ENCODE measurements at regions not wholly inside any gene's neighbourhood (a gene's known extent, or its start where the extent isn't known, plus 50 kb on each side); places are given as distances from the start of the nearest gene placed in this dataset.

DNA sequence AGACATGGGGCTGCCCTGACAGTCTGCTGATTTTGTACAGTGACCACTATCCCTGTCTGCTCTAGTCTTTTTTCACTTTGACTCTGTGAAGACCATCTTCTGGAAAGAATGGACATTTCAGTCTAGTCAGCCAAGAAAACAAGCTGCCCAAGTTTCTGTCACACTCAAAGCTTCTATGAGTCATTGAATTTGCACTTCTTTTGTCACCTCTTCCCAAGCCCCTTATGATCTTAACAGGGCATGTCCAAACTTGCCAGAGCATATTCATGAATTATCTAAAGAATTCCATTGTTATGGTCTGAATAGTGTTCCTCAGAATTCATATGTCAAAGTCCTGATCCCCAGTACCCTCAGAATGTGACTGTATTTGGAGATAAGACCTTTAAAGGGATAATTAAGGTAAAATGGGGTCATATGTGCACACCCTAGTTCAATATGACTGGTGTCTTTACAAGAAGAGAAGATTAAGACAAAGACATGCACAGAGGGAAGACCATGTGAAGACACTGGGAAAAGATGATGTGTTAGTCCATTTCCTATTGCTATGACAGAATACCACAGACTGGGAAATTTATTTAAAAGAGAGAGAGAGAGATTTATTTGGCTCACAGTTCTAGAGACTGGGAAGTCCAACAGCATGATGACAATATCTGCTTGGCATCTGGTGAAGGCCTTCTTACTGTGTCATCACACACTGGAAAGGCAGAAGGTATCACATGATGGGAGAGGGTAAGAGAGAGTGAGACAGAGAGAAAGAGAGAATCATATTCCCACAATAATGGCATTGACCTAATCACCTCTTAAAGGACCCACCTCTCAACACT is 242.6 kb downstream of the BTG1 start:
- H3K9me3 Mint-ChIP-seq, result peaks cover 7 to 43% (median 9%) of the 10 kb centered on the region in 3 donors
- no peak for DNase-seq
- Histone ChIP-seq H3K9me3 (no peaks in the 10 kb centered on the region), H3K4me3 (ENCODE audit: control insufficient read depth in 1 of 2, extremely low read depth in 1 of 2, low read length in 1 of 2) (no peak overlapping the region), H3K27ac (ENCODE audit: low read length) (no peak overlapping the region), H3K36me3 (ENCODE audit: control insufficient read depth in 2 of 2, extremely low read depth in 1 of 2, insufficient read depth in 1 of 2, low read length in 1 of 2) (no peaks in the 10 kb centered on the region), H3K27me3 (replicated peaks in 1 of 2; ENCODE audit: control insufficient read depth in 2 of 2, extremely low read depth in 1 of 2, insufficient read depth in 2 of 2, low read length in 1 of 2) (no peaks in the 10 kb centered on the region), H3K4me1 (ENCODE audit: control insufficient read depth in 1 of 2, extremely low read depth in 1 of 2, insufficient read depth in 2 of 2, low read length in 2 of 2) (no peaks in the 10 kb centered on the region)
- ATAC-seq (replicated peaks in 1 of 4), result no peak
- H3K4me1 Mint-ChIP-seq, result peaks cover 13 to 39% (median 32%) of the 10 kb centered on the region in 3 donors
- ChIA-PET CTCF (no interaction called here), POLR2A (interaction anchor here in 1 of 2 donors (0.5 kb wide), 1 partner anchor 606 kb away, joined by 3 read pairs; no protein-coding TSS in a partner anchor)
- H3K27ac Mint-ChIP-seq, result no peak overlapping the region
- peaks cover 9% of the 10 kb centered on the region for H3K36me3 Mint-ChIP-seq
- no peak overlapping the region for H3K4me3 Mint-ChIP-seq
- no peaks in the 10 kb centered on the region for H3K27me3 Mint-ChIP-seq

DNA sequence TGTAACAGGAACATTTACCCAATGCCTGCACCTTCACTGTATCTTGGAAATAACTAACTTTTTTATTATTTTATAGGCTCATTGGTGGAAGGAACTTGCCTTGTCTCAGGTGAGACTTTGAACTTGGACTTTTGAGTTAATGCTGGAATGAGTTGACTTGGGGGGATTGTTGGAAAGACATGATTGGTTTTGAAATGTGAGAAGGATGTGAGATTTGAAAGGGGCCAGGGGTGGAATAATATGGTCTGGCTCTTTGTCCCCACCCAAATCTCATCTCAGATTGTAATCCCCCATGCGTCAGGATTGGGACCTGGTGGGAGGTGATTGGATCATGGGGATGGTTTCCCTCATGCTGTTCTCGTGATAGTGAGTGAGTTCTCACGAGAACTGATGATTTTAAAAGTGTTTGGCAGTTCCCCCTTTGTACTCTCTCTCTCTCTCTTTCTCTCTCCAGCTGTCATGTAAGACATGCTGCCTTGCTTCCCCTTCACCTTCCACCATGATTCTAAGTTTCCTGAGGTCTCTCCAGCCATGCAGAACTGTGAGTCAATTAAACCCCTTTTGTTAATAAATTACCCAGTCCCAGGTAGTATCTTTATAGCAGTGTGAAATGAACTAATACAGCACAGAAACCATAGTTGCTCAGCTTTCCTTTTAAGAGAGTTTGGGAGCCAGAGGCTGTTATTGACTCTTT is 244.1 kb downstream of the BTG1 start:
- no peaks in the 10 kb centered on the region for H3K36me3 ChIP-seq (ENCODE audit: control insufficient read depth in 2 of 2, extremely low read depth in 1 of 2, insufficient read depth in 1 of 2, low read length in 1 of 2)
- Mint-ChIP-seq H3K36me3 (peaks cover 9% of the 10 kb centered on the region), H3K27ac (no peak overlapping the region), H3K9me3 (peaks cover 11 to 40% (median 15%) of the 10 kb centered on the region in 3 donors), H3K4me3 (no peak overlapping the region), H3K27me3 (no peaks in the 10 kb centered on the region), H3K4me1 (peaks cover 13 to 38% (median 29%) of the 10 kb centered on the region in 3 donors)
- H3K4me3 ChIP-seq (ENCODE audit: control insufficient read depth in 1 of 2, extremely low read depth in 1 of 2, low read length in 1 of 2), result no peak overlapping the region
- no peaks in the 10 kb centered on the region for H3K9me3 ChIP-seq
- DNase-seq (no peak), ATAC-seq (replicated peaks in 1 of 4) (no peak)
- CTCF ChIA-PET, result no interaction called here
- H3K4me1 ChIP-seq (ENCODE audit: control insufficient read depth in 1 of 2, extremely low read depth in 1 of 2, insufficient read depth in 2 of 2, low read length in 2 of 2), result no peaks in the 10 kb centered on the region
- no peaks in the 10 kb centered on the region for H3K27me3 ChIP-seq (replicated peaks in 1 of 2; ENCODE audit: control insufficient read depth in 2 of 2, extremely low read depth in 1 of 2, insufficient read depth in 2 of 2, low read length in 1 of 2)
- POLR2A ChIA-PET, result interaction anchor here in 1 of 2 donors (0.6 kb wide), 1 partner anchor 139 kb away, joined by 8 read pairs; no protein-coding TSS in a partner anchor
- H3K27ac ChIP-seq (ENCODE audit: low read length), result no peak overlapping the region
- no CpG with 5 or more reads among the region's 3 CpGs for WGBS (ENCODE audit: insufficient coverage)

DNA sequence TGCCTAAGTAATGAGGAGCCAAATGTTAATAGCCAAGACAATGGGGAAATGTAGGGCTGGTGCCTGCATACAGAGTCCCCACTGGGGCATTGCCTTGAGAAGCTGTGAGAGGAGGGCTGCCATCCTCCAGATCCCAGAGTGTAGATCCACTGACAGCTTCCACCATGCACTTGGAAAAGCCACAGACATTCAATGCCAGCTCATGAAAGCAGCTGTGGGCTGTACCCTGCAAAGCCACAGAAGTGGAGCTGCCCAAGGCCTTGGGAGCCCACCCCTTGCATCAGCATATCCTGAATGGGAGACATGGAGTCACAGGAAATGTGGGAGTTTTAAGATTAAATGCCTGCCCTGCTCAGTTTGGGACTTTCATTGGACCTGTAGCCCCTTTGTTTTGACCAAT is 244.7 kb downstream of the BTG1 start:
- Mint-ChIP-seq H3K9me3 (peaks cover 11 to 38% (median 15%) of the 10 kb centered on the region in 3 donors), H3K27ac (no peak overlapping the region), H3K4me1 (peaks cover 13 to 38% (median 29%) of the 10 kb centered on the region in 3 donors), H3K27me3 (no peaks in the 10 kb centered on the region), H3K36me3 (peaks cover 9% of the 10 kb centered on the region), H3K4me3 (no peak overlapping the region)
- POLR2A ChIA-PET, result interaction anchor here in 1 of 2 donors (0.6 kb wide), 1 partner anchor 140 kb away, joined by 8 read pairs; no protein-coding TSS in a partner anchor
- CTCF ChIA-PET, result no interaction called here
- ATAC-seq (replicated peaks in 1 of 4) (no peak), DNase-seq (no peak)
- H3K36me3 ChIP-seq (ENCODE audit: control insufficient read depth in 2 of 2, extremely low read depth in 1 of 2, insufficient read depth in 1 of 2, low read length in 1 of 2), result no peaks in the 10 kb centered on the region
- no peak overlapping the region for H3K4me3 ChIP-seq (ENCODE audit: control insufficient read depth in 1 of 2, extremely low read depth in 1 of 2, low read length in 1 of 2)
- H3K4me1 ChIP-seq (ENCODE audit: control insufficient read depth in 1 of 2, extremely low read depth in 1 of 2, insufficient read depth in 2 of 2, low read length in 2 of 2), result no peaks in the 10 kb centered on the region
- H3K27me3 ChIP-seq (replicated peaks in 1 of 2; ENCODE audit: control insufficient read depth in 2 of 2, extremely low read depth in 1 of 2, insufficient read depth in 2 of 2, low read length in 1 of 2), result no peaks in the 10 kb centered on the region
- no peak overlapping the region for H3K27ac ChIP-seq (ENCODE audit: low read length)
- no peaks in the 10 kb centered on the region for H3K9me3 ChIP-seq

GRCh38 chr12:91899056-91899455 is 246.6 kb downstream of the BTG1 start:
- Mint-ChIP-seq H3K27me3 (no peaks in the 10 kb centered on the region), H3K9me3 (peaks cover 11 to 31% (median 15%) of the 10 kb centered on the region in 3 donors), H3K4me1 (peaks cover 4 to 22% (median 16%) of the 10 kb centered on the region in 3 donors), H3K36me3 (peaks cover 9% of the 10 kb centered on the region), H3K4me3 (no peak overlapping the region), H3K27ac (no peak overlapping the region)
- no peak overlapping the region for H3K27ac ChIP-seq (ENCODE audit: low read length)
- no CpG with 5 or more reads among the region's 1 CpG for WGBS (ENCODE audit: insufficient coverage)
- H3K9me3 ChIP-seq, result no peaks in the 10 kb centered on the region
- no peaks in the 10 kb centered on the region for H3K4me1 ChIP-seq (ENCODE audit: control insufficient read depth in 1 of 2, extremely low read depth in 1 of 2, insufficient read depth in 2 of 2, low read length in 2 of 2)
- H3K36me3 ChIP-seq (ENCODE audit: control insufficient read depth in 2 of 2, extremely low read depth in 1 of 2, insufficient read depth in 1 of 2, low read length in 1 of 2), result no peaks in the 10 kb centered on the region
- ChIA-PET CTCF (interaction anchor here in 1 of 2 donors (1.0 kb wide), 1 partner anchor 86 kb away, joined by 3 read pairs; no protein-coding TSS in a partner anchor), POLR2A (interaction anchor here in 1 of 2 donors (1.3 kb wide), 1 partner anchor 121 kb away, joined by 3 read pairs; no protein-coding TSS in a partner anchor)
- ATAC-seq (replicated peaks in 1 of 4) (no peak), DNase-seq (no peak)
- H3K27me3 ChIP-seq (replicated peaks in 1 of 2; ENCODE audit: control insufficient read depth in 2 of 2, extremely low read depth in 1 of 2, insufficient read depth in 2 of 2, low read length in 1 of 2), result no peaks in the 10 kb centered on the region
- H3K4me3 ChIP-seq (ENCODE audit: control insufficient read depth in 1 of 2, extremely low read depth in 1 of 2, low read length in 1 of 2), result no peak overlapping the region

- 96% methylated on average over 5 of the region's 5 CpGs for whole genome bisulfite sequencing (ENCODE audit: insufficient coverage)
- POLR2A ChIA-PET, result no interaction called here
- Mint-ChIP-seq H3K9me3 (peaks cover 7 to 19% (median 9%) of the 10 kb centered on the region in 3 donors), H3K4me3 (no peak overlapping the region), H3K27ac (no peak overlapping the region), H3K36me3 (peaks cover 4% of the 10 kb centered on the region), H3K27me3 (no peaks in the 10 kb centered on the region), H3K4me1 (peaks cover 3 to 13% (median 4%) of the 10 kb centered on the region in 3 donors)
- H3K4me3 ChIP-seq (ENCODE audit: control insufficient read depth in 1 of 2, extremely low read depth in 1 of 2, low read length in 1 of 2), result no peak overlapping the region
- CTCF ChIA-PET, result interaction anchor here in 1 of 2 donors (0.6 kb wide), 1 partner anchor 509 kb away, joined by 3 read pairs; no protein-coding TSS in a partner anchor
- no peak overlapping the region for H3K27ac ChIP-seq (ENCODE audit: low read length)
- no peaks in the 10 kb centered on the region for H3K9me3 ChIP-seq
- ATAC-seq (replicated peaks in 1 of 4) (no peak), DNase-seq (no peak)
- no peaks in the 10 kb centered on the region for H3K27me3 ChIP-seq (replicated peaks in 1 of 2; ENCODE audit: control insufficient read depth in 2 of 2, extremely low read depth in 1 of 2, insufficient read depth in 2 of 2, low read length in 1 of 2)
- no peaks in the 10 kb centered on the region for H3K4me1 ChIP-seq (ENCODE audit: control insufficient read depth in 1 of 2, extremely low read depth in 1 of 2, insufficient read depth in 2 of 2, low read length in 2 of 2)
- no peaks in the 10 kb centered on the region for H3K36me3 ChIP-seq (ENCODE audit: control insufficient read depth in 2 of 2, extremely low read depth in 1 of 2, insufficient read depth in 1 of 2, low read length in 1 of 2)
These were observed 248.6 kb downstream of the BTG1 start for GRCh38 chr12:91897025-91897515.

- Histone ChIP-seq H3K4me1 (ENCODE audit: control insufficient read depth in 1 of 2, extremely low read depth in 1 of 2, insufficient read depth in 2 of 2, low read length in 2 of 2) (no peaks in the 10 kb centered on the region), H3K27ac (ENCODE audit: low read length) (no peak overlapping the region), H3K27me3 (replicated peaks in 1 of 2; ENCODE audit: control insufficient read depth in 2 of 2, extremely low read depth in 1 of 2, insufficient read depth in 2 of 2, low read length in 1 of 2) (no peaks in the 10 kb centered on the region), H3K36me3 (ENCODE audit: control insufficient read depth in 2 of 2, extremely low read depth in 1 of 2, insufficient read depth in 1 of 2, low read length in 1 of 2) (no peaks in the 10 kb centered on the region), H3K4me3 (ENCODE audit: control insufficient read depth in 1 of 2, extremely low read depth in 1 of 2, low read length in 1 of 2) (no peak overlapping the region), H3K9me3 (no peaks in the 10 kb centered on the region)
- ATAC-seq (replicated peaks in 1 of 4) (no peak), DNase-seq (no peak)
- ChIA-PET CTCF (no interaction called here), POLR2A (no interaction called here)
- H3K4me1 Mint-ChIP-seq, result peaks cover 3 to 11% (median 9%) of the 10 kb centered on the region in 3 donors
- H3K27me3 Mint-ChIP-seq, result no peaks in the 10 kb centered on the region
- no peak overlapping the region for H3K4me3 Mint-ChIP-seq
- H3K9me3 Mint-ChIP-seq, result peaks cover 5 to 14% (median 9%) of the 10 kb centered on the region in 3 donors
- no peak overlapping the region for H3K27ac Mint-ChIP-seq
- WGBS (ENCODE audit: insufficient coverage), result 90% methylated on average over 2 of the region's 5 CpGs
- no peaks in the 10 kb centered on the region for H3K36me3 Mint-ChIP-seq
These were observed 249.2 kb downstream of the BTG1 start for GRCh38 chr12:91896286-91897024.

All from T-cell (primary cell).